ENCODE measurements at regions not wholly inside any gene's neighbourhood (a gene's known extent, or its start where the extent isn't known, plus 50 kb on each side); places are given as distances from the start of the nearest gene placed in this dataset.

- TF ChIP-seq CTCF (IDR thresholded peaks at IDR 0.05; ENCODE audit: low read depth, low read length): no peak
- no peak overlapping the region for H3K4me3 ChIP-seq (ENCODE audit: low read depth, low read length)
These were observed 198.5 kb upstream of the NEBL start for GRCh38 chr10:21095494-21096055.

- TF ChIP-seq CTCF (IDR thresholded peaks at IDR 0.05; ENCODE audit: low read depth, low read length): no peak
- no peak overlapping the region for H3K4me3 ChIP-seq (ENCODE audit: low read depth, low read length)
These were observed 198.0 kb upstream of the NEBL start for GRCh38 chr10:21095073-21095472.

GRCh38 chr10:21092683-21093524 is 195.8 kb upstream of the NEBL start:
- TF ChIP-seq CTCF (IDR thresholded peaks at IDR 0.05; ENCODE audit: low read depth, low read length): no peak
- H3K4me3 ChIP-seq (ENCODE audit: low read depth, low read length): no peak overlapping the region

GRCh38 chr10:21090609-21091082 is 193.5 kb upstream of the NEBL start:
- TF ChIP-seq CTCF (IDR thresholded peaks at IDR 0.05; ENCODE audit: low read depth, low read length): no peak
- no peak overlapping the region for H3K4me3 ChIP-seq (ENCODE audit: low read depth, low read length)

- no peak for TF ChIP-seq CTCF (IDR thresholded peaks at IDR 0.05; ENCODE audit: low read depth, low read length)
- H3K4me3 ChIP-seq (ENCODE audit: low read depth, low read length): no peak overlapping the region
These were observed 190.4 kb upstream of the NEBL start for GRCh38 chr10:21087476-21087875.

GRCh38 chr10:21084700-21085099 is 187.6 kb upstream of the NEBL start:
- no peak overlapping the region for H3K4me3 ChIP-seq (ENCODE audit: low read depth, low read length)
- TF ChIP-seq CTCF (IDR thresholded peaks at IDR 0.05; ENCODE audit: low read depth, low read length): no peak

- no peak overlapping the region for H3K4me3 ChIP-seq (ENCODE audit: low read depth, low read length)
- no peak for TF ChIP-seq CTCF (IDR thresholded peaks at IDR 0.05; ENCODE audit: low read depth, low read length)
These were observed 186.8 kb upstream of the NEBL start for GRCh38 chr10:21083861-21084260.

All from WI38 (cell line).